Immature natural killer cell (primary cell): ENCODE measurements at regions not wholly inside any gene's neighbourhood (a gene's known extent, or its start where the extent isn't known, plus 50 kb on each side); places are given as distances from the start of the nearest gene placed in this dataset.

Experiments
- DNase-seq, 3 donors: peaks; one replicate each; pipeline ENCODE4 v3.0.0; 2022; ENCODE audit warnings: mixed read lengths in 1 of 3
- H3K27ac Mint-ChIP-seq, 6 donors: one replicate each; pipeline ENCODE4 v1.8.0; 2020; ENCODE audit warnings: mixed read lengths in 6 of 6, mild to moderate bottlenecking in 5 of 6, inconsistent platforms in 4 of 6, moderate library complexity in 3 of 6
- H3K27me3 Mint-ChIP-seq, 3 donors: one replicate each; pipeline ENCODE4 v1.8.0; 2020 to 2021; ENCODE audit warnings: low read depth in 3 of 3, mild to moderate bottlenecking in 3 of 3, mixed read lengths in 3 of 3, moderate library complexity in 3 of 3, inconsistent platforms in 1 of 3
- H3K36me3 Mint-ChIP-seq, 3 donors: one replicate each; pipeline ENCODE4 v1.8.0; 2020; ENCODE audit warnings: mixed read lengths in 3 of 3, inconsistent platforms in 2 of 3, mild to moderate bottlenecking in 2 of 3
- H3K4me1 Mint-ChIP-seq, 2 donors: one replicate each; pipeline ENCODE4 v1.8.0; 2020; ENCODE audit warnings: inconsistent platforms in 2 of 2, mild to moderate bottlenecking in 2 of 2, mixed read lengths in 2 of 2, moderate library complexity in 1 of 2
- H3K4me3 Mint-ChIP-seq, 5 donors: one replicate each; pipeline ENCODE4 v1.8.0; 2020; ENCODE audit warnings: mild to moderate bottlenecking in 5 of 5, mixed read lengths in 5 of 5, inconsistent platforms in 3 of 5, moderate library complexity in 3 of 5
- H3K9me3 Mint-ChIP-seq, 6 donors: one replicate each; pipeline ENCODE4 v1.8.0; 2020; ENCODE audit warnings: mild to moderate bottlenecking in 6 of 6, mixed read lengths in 6 of 6, inconsistent platforms in 4 of 6, moderate library complexity in 3 of 6

DNA sequence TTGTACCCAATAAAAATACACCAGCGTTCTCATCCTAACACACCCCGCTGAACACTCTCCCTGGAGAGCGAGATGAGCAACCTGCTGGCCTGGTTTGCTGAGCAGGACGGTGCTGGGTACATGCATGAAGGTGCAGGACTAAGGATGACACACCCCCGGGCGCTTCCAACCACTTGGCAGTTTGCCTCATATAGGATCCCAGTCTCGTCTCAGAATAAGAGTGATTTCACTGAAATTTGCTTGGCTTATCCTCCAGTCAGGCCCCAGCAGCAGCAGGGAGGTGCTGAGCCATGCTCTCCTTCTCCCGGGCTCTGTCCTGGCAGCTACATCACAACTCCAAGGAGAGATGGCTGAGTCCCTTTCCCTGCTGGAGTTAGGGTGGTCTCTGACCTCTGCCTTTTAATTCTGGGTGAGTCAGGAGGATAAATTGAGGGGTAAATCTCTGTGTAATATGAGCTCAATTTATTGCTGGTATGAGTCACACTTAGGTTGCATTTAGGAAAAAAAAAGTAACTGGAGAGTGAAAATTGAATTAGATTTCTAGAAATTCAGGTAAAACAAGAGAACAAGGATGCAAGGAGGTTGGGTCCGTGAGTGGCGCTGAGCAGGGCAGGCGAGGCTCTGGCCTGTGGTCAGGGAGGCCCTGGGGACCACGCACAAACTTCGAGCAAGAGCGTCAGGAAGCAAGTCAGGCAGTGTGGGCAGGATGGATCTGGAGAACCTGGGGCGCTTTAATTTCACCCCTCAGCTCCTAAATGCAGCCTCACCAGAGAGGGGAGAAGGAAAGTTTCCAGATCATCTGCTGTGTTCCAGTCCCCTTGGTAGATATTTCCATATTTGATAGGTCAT lies 974.0 kb downstream of the TBC1D22A start:
- Mint-ChIP-seq H3K4me1 (no peaks in the 10 kb centered on the region), H3K27me3 (peaks cover 5 to 17% (median 7%) of the 10 kb centered on the region in 3 donors), H3K4me3 (no peak overlapping the region), H3K27ac (no peak overlapping the region), H3K36me3 (peaks cover 0 to 3% (median 0%) of the 10 kb centered on the region in 3 donors), H3K9me3 (peaks cover 0 to 5% (median 0%) of the 10 kb centered on the region in 6 donors)
- no peak for DNase-seq

DNA sequence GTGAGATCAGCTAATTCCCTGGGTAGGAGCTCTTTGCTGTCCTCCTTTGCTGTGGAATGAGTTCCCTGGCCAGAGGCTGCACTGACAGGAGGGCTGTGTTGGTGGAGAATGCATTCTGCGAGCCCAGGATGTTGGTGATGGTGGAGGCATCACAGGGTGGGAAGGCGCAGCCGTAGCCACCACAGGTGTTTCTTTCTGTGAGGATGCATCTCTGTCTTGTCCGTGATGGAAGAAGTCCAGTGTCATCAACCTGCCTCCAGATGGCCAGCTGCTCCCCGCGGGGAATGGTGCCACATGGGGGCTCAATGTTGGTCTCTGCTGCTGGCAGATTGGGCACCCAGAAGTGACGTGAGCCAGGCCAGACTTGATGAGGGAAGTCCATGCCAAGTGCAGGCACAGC lies 972.1 kb downstream of the TBC1D22A start:
- Mint-ChIP-seq H3K4me1 (no peaks in the 10 kb centered on the region), H3K27me3 (peaks cover 0 to 18% (median 0%) of the 10 kb centered on the region in 3 donors), H3K4me3 (no peak overlapping the region), H3K36me3 (peaks cover 0 to 3% (median 0%) of the 10 kb centered on the region in 3 donors), H3K27ac (no peak overlapping the region), H3K9me3 (peaks cover 0 to 5% (median 0%) of the 10 kb centered on the region in 6 donors)
- no peak for DNase-seq

DNA sequence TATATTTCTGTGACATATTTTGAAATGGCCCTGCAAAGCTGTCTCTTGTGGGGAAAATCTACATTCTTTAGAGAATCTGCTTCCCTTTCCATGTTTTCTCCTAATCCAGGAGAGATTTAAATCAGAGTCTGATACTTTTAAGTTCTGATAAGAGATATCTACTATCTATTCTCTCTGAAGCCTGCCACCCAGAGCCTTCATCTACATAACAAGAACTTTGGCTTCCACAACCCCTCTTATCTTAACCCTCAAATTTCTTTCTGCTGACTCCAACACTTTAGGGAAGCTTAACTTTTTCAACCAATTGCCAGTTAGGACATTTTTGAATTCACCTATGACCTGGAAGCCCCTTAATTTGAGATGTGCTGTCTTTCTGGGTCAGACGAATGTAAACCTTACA lies 965.2 kb downstream of the TBC1D22A start:
- H3K27me3 Mint-ChIP-seq: peaks cover 3 to 11% (median 8%) of the 10 kb centered on the region in 3 donors
- DNase-seq: no peak
- no peaks in the 10 kb centered on the region for H3K4me1 Mint-ChIP-seq
- peaks cover 0 to 5% (median 0%) of the 10 kb centered on the region in 6 donors for H3K9me3 Mint-ChIP-seq
- H3K4me3 Mint-ChIP-seq: no peak overlapping the region
- no peak overlapping the region for H3K27ac Mint-ChIP-seq
- peaks cover 0 to 3% (median 0%) of the 10 kb centered on the region in 3 donors for H3K36me3 Mint-ChIP-seq

DNA sequence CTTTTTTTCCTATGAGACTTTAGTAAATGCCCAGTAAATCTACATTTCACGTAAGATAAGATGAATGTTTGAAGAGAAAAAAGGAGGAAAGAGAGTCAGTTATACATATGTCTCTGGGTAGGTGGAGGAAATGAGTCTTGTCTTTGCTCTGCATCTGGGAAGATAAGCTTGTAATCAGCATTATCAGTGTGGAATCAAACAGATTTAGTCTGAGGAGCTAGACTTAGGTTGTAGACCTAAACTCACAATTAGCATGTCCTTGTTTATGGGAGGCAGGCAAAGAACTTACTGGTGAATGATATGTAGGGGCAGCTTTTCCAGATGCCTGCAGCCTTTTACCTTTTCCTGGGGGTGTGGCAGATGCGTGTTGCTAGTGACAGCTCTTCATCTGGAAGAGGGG lies 962.3 kb downstream of the TBC1D22A start:
- no peaks in the 10 kb centered on the region for H3K4me1 Mint-ChIP-seq
- H3K4me3 Mint-ChIP-seq: no peak overlapping the region
- no peaks in the 10 kb centered on the region for H3K9me3 Mint-ChIP-seq
- H3K27me3 Mint-ChIP-seq: peaks cover 6 to 11% (median 8%) of the 10 kb centered on the region in 3 donors
- no peaks in the 10 kb centered on the region for H3K36me3 Mint-ChIP-seq
- no peak for DNase-seq
- no peak overlapping the region for H3K27ac Mint-ChIP-seq

GRCh38 chr22:47724030-47724429 lies 961.6 kb downstream of the TBC1D22A start:
- Mint-ChIP-seq H3K4me1 (no peaks in the 10 kb centered on the region), H3K27me3 (peaks cover 6 to 12% (median 8%) of the 10 kb centered on the region in 3 donors), H3K36me3 (no peaks in the 10 kb centered on the region), H3K27ac (no peak overlapping the region), H3K4me3 (no peak overlapping the region), H3K9me3 (no peaks in the 10 kb centered on the region)
- DNase-seq: no peak

DNA sequence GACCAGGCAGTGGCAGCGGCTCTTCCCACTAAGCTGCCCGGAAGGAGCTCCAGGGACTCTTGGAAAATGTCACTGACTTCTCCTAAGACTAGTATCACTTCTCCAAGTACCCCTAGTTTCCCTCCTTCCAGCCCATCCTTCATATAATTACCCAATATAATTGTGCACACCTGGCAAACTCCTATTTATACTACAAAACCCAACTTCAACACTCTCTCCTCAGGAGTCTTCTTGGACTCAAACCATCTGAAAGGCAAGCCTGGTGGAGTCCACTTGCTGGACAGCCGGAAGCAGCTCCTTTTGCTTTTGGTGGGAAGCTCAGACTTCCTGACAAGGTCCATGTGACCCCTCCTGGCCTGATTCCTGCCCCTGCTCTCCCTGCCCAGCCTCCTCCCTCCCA lies 955.9 kb downstream of the TBC1D22A start:
- no peak for DNase-seq
- H3K4me1 Mint-ChIP-seq: no peaks in the 10 kb centered on the region
- peaks cover 3 to 13% (median 10%) of the 10 kb centered on the region in 3 donors for H3K27me3 Mint-ChIP-seq
- H3K36me3 Mint-ChIP-seq: no peaks in the 10 kb centered on the region
- H3K4me3 Mint-ChIP-seq: no peak overlapping the region
- no peaks in the 10 kb centered on the region for H3K9me3 Mint-ChIP-seq
- H3K27ac Mint-ChIP-seq: no peak overlapping the region

- Mint-ChIP-seq H3K4me3 (no peak overlapping the region), H3K36me3 (no peaks in the 10 kb centered on the region), H3K4me1 (no peaks in the 10 kb centered on the region), H3K27me3 (peaks cover 5 to 14% (median 10%) of the 10 kb centered on the region in 3 donors), H3K27ac (no peak overlapping the region), H3K9me3 (no peaks in the 10 kb centered on the region)
- DNase-seq: no peak
Observed at GRCh38 chr22:47716890-47717615, 954.6 kb downstream of the TBC1D22A start.

GRCh38 chr22:47715866-47716578 lies 953.6 kb downstream of the TBC1D22A start:
- Mint-ChIP-seq H3K4me1 (no peaks in the 10 kb centered on the region), H3K4me3 (no peak overlapping the region), H3K27me3 (peaks cover 5 to 14% (median 10%) of the 10 kb centered on the region in 3 donors), H3K27ac (no peak overlapping the region), H3K36me3 (no peaks in the 10 kb centered on the region), H3K9me3 (no peaks in the 10 kb centered on the region)
- DNase-seq: no peak

DNA sequence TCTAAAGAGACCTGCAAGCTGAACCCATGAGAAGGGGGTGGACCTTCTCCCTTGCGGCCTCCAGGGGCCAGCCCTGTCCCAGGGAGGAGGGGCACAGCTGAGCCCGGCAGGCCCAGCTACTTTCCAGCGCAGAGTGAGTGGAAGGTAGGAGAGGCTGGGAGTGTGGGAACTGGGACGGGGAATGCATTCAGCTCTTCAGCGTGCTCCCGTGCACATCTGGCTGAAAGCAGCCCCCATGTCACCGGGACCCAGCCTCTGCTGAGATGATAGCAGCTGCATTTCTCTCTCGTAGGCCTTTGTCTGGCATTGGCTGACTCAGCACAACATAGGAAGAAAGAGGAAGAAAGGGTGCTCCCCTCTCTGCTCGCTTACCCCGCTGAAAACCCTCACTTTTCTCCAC lies 951.5 kb downstream of the TBC1D22A start:
- Mint-ChIP-seq H3K4me1 (no peaks in the 10 kb centered on the region), H3K9me3 (no peaks in the 10 kb centered on the region), H3K27ac (no peak overlapping the region), H3K4me3 (no peak overlapping the region), H3K36me3 (no peaks in the 10 kb centered on the region), H3K27me3 (peaks cover 5 to 12% (median 6%) of the 10 kb centered on the region in 3 donors)
- DNase-seq: no peak

DNA sequence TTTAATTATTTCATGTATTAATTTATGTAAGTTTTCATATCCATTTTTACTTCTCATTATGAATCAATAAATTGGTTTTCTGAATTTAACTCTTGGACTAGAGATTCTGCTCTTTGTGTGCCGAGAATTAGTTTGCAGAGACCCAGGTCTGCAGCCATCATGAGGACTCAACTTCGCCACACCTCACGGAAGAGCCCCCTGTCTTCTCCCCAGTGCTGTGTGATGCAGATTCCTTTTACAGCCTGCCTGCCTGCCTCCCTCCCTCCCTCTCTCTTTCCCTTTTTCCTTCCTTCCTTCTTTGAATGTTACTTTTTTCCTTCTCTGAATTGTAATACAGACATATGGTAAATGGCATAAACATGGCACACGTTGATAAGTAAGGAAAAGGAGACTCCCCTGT lies 947.7 kb downstream of the TBC1D22A start:
- no peak overlapping the region for H3K4me3 Mint-ChIP-seq
- no peaks in the 10 kb centered on the region for H3K4me1 Mint-ChIP-seq
- H3K9me3 Mint-ChIP-seq: no peaks in the 10 kb centered on the region
- DNase-seq: no peak
- H3K27me3 Mint-ChIP-seq: peaks cover 3 to 13% (median 8%) of the 10 kb centered on the region in 3 donors
- H3K27ac Mint-ChIP-seq: no peak overlapping the region
- no peaks in the 10 kb centered on the region for H3K36me3 Mint-ChIP-seq

- H3K9me3 Mint-ChIP-seq: no peaks in the 10 kb centered on the region
- H3K27me3 Mint-ChIP-seq: peaks cover 3 to 7% (median 3%) of the 10 kb centered on the region in 3 donors
- H3K36me3 Mint-ChIP-seq: no peaks in the 10 kb centered on the region
- no peak overlapping the region for H3K4me3 Mint-ChIP-seq
- H3K4me1 Mint-ChIP-seq: no peaks in the 10 kb centered on the region
- no peak overlapping the region for H3K27ac Mint-ChIP-seq
- no peak for DNase-seq
Observed at GRCh38 chr22:47705350-47705749, 942.9 kb downstream of the TBC1D22A start.

DNA sequence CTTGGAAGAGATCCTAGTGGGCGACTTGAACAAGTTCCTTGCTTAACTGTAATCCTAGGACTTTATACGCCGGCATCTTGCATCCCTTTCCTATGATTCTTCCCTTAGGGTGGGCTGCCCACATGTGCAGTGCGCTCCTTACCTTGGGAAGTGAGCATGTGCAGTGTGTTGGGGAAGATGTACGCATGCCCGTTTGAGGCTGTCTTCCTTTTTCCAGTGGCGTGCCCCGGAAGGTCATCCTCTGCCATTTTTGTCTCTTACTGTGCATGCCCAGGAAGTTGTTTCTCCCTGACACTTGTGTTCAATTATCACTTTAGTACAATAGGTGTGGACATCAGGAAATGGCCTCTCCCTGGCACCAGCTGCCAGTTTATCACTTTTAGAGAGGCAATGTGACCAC lies 936.5 kb downstream of the TBC1D22A start:
- Mint-ChIP-seq H3K27ac (no peak overlapping the region), H3K4me3 (no peak overlapping the region), H3K4me1 (no peaks in the 10 kb centered on the region), H3K27me3 (peaks cover 1 to 11% (median 3%) of the 10 kb centered on the region in 3 donors), H3K36me3 (no peaks in the 10 kb centered on the region), H3K9me3 (no peaks in the 10 kb centered on the region)
- DNase-seq: no peak

DNA sequence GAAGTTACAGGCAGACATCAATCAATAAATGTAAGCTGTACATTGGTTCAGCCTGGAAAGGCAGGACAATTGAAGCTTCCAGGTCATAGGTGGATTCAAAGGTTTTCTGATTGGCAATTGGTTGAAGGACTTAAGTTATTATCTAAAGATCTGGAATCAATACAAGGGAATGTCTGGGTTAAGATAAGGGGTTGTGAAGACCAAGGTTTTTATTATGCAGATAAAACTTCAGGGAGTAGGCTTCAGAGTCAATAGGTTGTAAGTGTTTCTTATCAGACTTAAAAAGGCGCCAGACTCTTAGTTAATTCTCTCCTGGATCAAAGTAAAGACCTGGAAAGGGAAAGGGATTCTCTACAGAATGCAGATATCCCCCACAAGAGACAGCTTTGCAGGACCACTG lies 935.4 kb downstream of the TBC1D22A start:
- H3K27me3 Mint-ChIP-seq: peaks cover 1 to 11% (median 3%) of the 10 kb centered on the region in 3 donors
- no peaks in the 10 kb centered on the region for H3K36me3 Mint-ChIP-seq
- no peak for DNase-seq
- H3K27ac Mint-ChIP-seq: no peak overlapping the region
- no peaks in the 10 kb centered on the region for H3K9me3 Mint-ChIP-seq
- no peaks in the 10 kb centered on the region for H3K4me1 Mint-ChIP-seq
- no peak overlapping the region for H3K4me3 Mint-ChIP-seq

- no peak overlapping the region for H3K27ac Mint-ChIP-seq
- no peaks in the 10 kb centered on the region for H3K9me3 Mint-ChIP-seq
- DNase-seq: no peak
- H3K4me1 Mint-ChIP-seq: no peaks in the 10 kb centered on the region
- no peak overlapping the region for H3K4me3 Mint-ChIP-seq
- H3K36me3 Mint-ChIP-seq: no peaks in the 10 kb centered on the region
- H3K27me3 Mint-ChIP-seq: peaks cover 3 to 11% (median 3%) of the 10 kb centered on the region in 3 donors
Observed at GRCh38 chr22:47696776-47697175, 934.3 kb downstream of the TBC1D22A start.
